Testis (tissue), 2 donors: ENCODE measurements at regions not wholly inside any gene's neighbourhood (a gene's known extent, or its start where the extent isn't known, plus 50 kb on each side); places are given as distances from the start of the nearest gene placed in this dataset.

Experiments used
- POLR2A ChIP-seq: fragments of 450-650 bp; IDR thresholded peaks from one replicate; pipeline ENCODE4 v1.6.1; 2017; ENCODE audit warnings: antibody characterized with exemption, mild to moderate bottlenecking, moderate library complexity
- TF ChIP-seq, protein P1 (sequence below), 3 experiments: fragments of 450-650 bp in 2 of 3; fragments of 200-600 bp in 1 of 3; sonication (generic) in 1 of 3; IDR thresholded peaks; one replicate each; pipeline ENCODE4 v1.5.1; 2016 to 2019; ENCODE audit warnings: antibody characterized with exemption in 3 of 3, mild to moderate bottlenecking in 2 of 3, moderate library complexity in 1 of 3

DNA sequence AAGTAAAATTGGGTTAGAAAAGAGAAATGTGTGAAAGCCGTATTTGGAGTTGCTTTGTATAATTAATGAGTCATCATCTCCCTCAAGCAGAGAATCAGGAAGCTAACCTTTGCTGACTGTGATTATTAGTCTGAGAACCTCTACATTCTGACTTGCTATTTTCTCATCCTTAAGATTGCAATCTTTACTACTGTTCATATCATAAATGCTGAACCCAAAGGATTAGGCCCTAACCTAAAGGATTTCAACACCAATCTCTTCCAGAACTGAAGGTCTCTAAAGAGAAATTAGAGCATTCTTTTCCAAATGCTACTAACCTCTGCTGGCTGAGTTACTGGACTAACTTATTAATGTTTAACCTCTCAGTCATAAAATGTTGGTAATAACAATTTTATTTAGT lies 538.1 kb upstream of the MEF2C start:
- TF ChIP-seq, protein P1, sequence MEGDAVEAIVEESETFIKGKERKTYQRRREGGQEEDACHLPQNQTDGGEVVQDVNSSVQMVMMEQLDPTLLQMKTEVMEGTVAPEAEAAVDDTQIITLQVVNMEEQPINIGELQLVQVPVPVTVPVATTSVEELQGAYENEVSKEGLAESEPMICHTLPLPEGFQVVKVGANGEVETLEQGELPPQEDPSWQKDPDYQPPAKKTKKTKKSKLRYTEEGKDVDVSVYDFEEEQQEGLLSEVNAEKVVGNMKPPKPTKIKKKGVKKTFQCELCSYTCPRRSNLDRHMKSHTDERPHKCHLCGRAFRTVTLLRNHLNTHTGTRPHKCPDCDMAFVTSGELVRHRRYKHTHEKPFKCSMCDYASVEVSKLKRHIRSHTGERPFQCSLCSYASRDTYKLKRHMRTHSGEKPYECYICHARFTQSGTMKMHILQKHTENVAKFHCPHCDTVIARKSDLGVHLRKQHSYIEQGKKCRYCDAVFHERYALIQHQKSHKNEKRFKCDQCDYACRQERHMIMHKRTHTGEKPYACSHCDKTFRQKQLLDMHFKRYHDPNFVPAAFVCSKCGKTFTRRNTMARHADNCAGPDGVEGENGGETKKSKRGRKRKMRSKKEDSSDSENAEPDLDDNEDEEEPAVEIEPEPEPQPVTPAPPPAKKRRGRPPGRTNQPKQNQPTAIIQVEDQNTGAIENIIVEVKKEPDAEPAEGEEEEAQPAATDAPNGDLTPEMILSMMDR (IDR thresholded peaks at IDR 0.05): no peak
- no peak for TF ChIP-seq POLR2A
